ENCODE measurements at regions not wholly inside any gene's neighbourhood (a gene's known extent, or its start where the extent isn't known, plus 50 kb on each side); places are given as distances from the start of the nearest gene placed in this dataset.

- TF ChIP-seq GMEB2 (CRISPR knock-in tag; IDR thresholded peaks at IDR 0.05; ENCODE audit: low read depth) (no peak), DBP (CRISPR knock-in tag; IDR thresholded peaks at IDR 0.05; ENCODE audit: not compliant biosample characterization) (no peak), SCMH1 (CRISPR knock-in tag; IDR thresholded peaks at IDR 0.05; ENCODE audit: borderline replicate concordance) (no peak), MYPOP (CRISPR knock-in tag; IDR thresholded peaks at IDR 0.05) (peak; percentile 34; the same call in 1 of the 2 replicates), MXD4 (CRISPR knock-in tag; IDR thresholded peaks at IDR 0.05) (no peak; the same call in 1 of the 2 replicates), ZNF160 (CRISPR knock-in tag; IDR thresholded peaks at IDR 0.05) (no peak), HOXA7 (CRISPR knock-in tag; IDR thresholded peaks at IDR 0.05) (no peak), REST (IDR thresholded peaks at IDR 0.05; ENCODE audit: borderline replicate concordance in 1 of 2, low read depth in 1 of 2, low read length in 2 of 2) (peak in 1 of 2 experiments; percentile 43; a peak in 1 of 4 replicates), ZNF30 (CRISPR knock-in tag; IDR thresholded peaks at IDR 0.05) (no peak), FOXK1 (CRISPR knock-in tag; IDR thresholded peaks at IDR 0.05; ENCODE audit: borderline replicate concordance, low read depth) (peak; percentile 56; the same call in 1 of the 2 replicates), GLI4 (CRISPR knock-in tag; IDR thresholded peaks at IDR 0.05; ENCODE audit: borderline replicate concordance) (no peak), ZNF7 (CRISPR knock-in tag; IDR thresholded peaks at IDR 0.05) (no peak), JARID2 (CRISPR knock-in tag; IDR thresholded peaks at IDR 0.05; ENCODE audit: insufficient replicate concordance) (no peak), JDP2 (CRISPR knock-in tag; IDR thresholded peaks at IDR 0.05; ENCODE audit: borderline replicate concordance) (no peak), ZSCAN21 (CRISPR knock-in tag; IDR thresholded peaks at IDR 0.05; ENCODE audit: borderline replicate concordance) (no peak), MTA3 (CRISPR knock-in tag; IDR thresholded peaks at IDR 0.05) (no peak), FOXO4 (CRISPR knock-in tag; conservative IDR thresholded peaks at IDR 0.05) (no peak), ZNF768 (CRISPR knock-in tag; IDR thresholded peaks at IDR 0.05) (no peak)
Measured at GRCh38 chr3:177338697-177339219, 141.5 kb upstream of the TBL1XR1 start (continued).
